ENCODE measurements at regions not wholly inside any gene's neighbourhood (a gene's known extent, or its start where the extent isn't known, plus 50 kb on each side); places are given as distances from the start of the nearest gene placed in this dataset.

DNA sequence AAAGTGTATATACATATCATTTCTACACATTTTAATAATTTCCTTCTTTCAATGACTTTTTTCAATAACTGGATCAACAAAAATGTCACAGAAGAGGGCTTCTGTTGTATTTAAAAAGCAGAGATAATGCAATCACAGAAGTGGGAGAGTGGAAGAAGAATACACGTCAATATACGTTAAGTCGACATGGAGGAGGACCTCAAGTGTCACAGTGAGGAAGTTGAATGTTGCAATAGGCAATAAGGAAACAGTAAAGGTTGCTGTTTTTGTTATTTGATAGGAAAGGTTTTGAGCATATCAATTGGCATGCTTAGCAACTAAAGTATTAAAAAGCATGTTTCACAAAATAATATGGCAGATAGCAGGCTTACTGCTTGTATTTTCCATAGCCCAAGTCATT, 184.0 kb upstream of the NR4A3 start:
- no peak overlapping the region for H2AK5ac ChIP-seq (ENCODE audit: low read depth, low read length)
- no peak overlapping the region for H3K9ac ChIP-seq (replicated peaks in 1 of 4; ENCODE audit: extremely low read depth in 1 of 4, low read depth in 3 of 4, low read length in 3 of 4)
- ChIA-PET POLR2A (ENCODE audit: partially characterized antibody) (no interaction called here), CTCF (ENCODE audit: partially characterized antibody) (no interaction called here)
- no peak overlapping the region for H3K23ac ChIP-seq (ENCODE audit: insufficient read length)
- H4K20me1 ChIP-seq (replicated peaks in 1 of 2; ENCODE audit: control insufficient read depth in 1 of 2, insufficient read depth in 2 of 2, low read length in 2 of 2): no peaks in the 10 kb centered on the region
- no peak overlapping the region for H3K4me3 ChIP-seq (ENCODE audit: extremely low read depth in 1 of 4, insufficient read depth in 2 of 4, low read depth in 3 of 4, low read length in 4 of 4)
- no peaks in the 10 kb centered on the region for H3K27me3 ChIP-seq (replicated peaks in 1 of 4; ENCODE audit: control insufficient read depth in 3 of 4, extremely low read depth in 1 of 4, insufficient read depth in 3 of 4, low read length in 3 of 4)
- H2BK15ac ChIP-seq (ENCODE audit: low read length): no peak overlapping the region
- no peak overlapping the region for H3K27ac ChIP-seq (ENCODE audit: low read depth, low read length)
- H3K18ac ChIP-seq (ENCODE audit: extremely low read depth, low read length): no peak overlapping the region
- H3K56ac ChIP-seq (replicated peaks; ENCODE audit: insufficient read length, low read depth, low read length): no peak overlapping the region
- no peak overlapping the region for H4K91ac ChIP-seq (replicated peaks; ENCODE audit: insufficient read length, low read length)
- no peaks in the 10 kb centered on the region for H3K23me2 ChIP-seq (ENCODE audit: low read depth, low read length)
- WGBS, 2 experiments (ENCODE audit: extremely low coverage in 1 of 2, insufficient coverage in 1 of 2, insufficient read length in 1 of 2, insufficient replicate concordance in 2 of 2, low coverage in 1 of 2, low lambda C conversion rate in 2 of 2, missing lambda C conversion rate in 1 of 2): 89% methylated on average over 3 of the region's 3 CpGs; no CpG with 5 or more reads in 1 of the 2 experiments
- no peak overlapping the region for H2BK20ac ChIP-seq (ENCODE audit: low read length)
- H2AFZ ChIP-seq (ENCODE audit: low read length): no peak overlapping the region
- no peak overlapping the region for H3K4ac ChIP-seq (replicated peaks; ENCODE audit: insufficient read length, low read depth, low read length)
- no peaks in the 10 kb centered on the region for H3K79me2 ChIP-seq (ENCODE audit: control insufficient read depth in 1 of 2, insufficient read depth in 2 of 2, low read length in 2 of 2)
- no peak overlapping the region for H4K5ac ChIP-seq (ENCODE audit: insufficient read length, low read depth, low read length)
- no peak overlapping the region for H2BK12ac ChIP-seq (ENCODE audit: low read depth, low read length)
- no peaks in the 10 kb centered on the region for H3K36me3 ChIP-seq (ENCODE audit: control insufficient read depth in 2 of 4, insufficient read depth in 4 of 4, low read length in 3 of 4)
- no peaks in the 10 kb centered on the region for H3K79me1 ChIP-seq (ENCODE audit: low read depth, low read length)
- H4K8ac ChIP-seq (ENCODE audit: extremely low read depth, insufficient read depth, low read length): no peak overlapping the region
- H3K9me3 ChIP-seq (ENCODE audit: insufficient read depth in 2 of 2, low read depth in 1 of 2, low read length in 1 of 2): no peaks in the 10 kb centered on the region
- H3K14ac ChIP-seq (ENCODE audit: insufficient read length): no peak overlapping the region
- DNase-seq (ENCODE audit: low read depth in 1 of 2, low spot score in 2 of 2) (no peak), FAIRE-seq (no peak)
- H2BK5ac ChIP-seq (ENCODE audit: low read depth, low read length): no peak overlapping the region
- no peaks in the 10 kb centered on the region for H3K4me1 ChIP-seq (replicated peaks in 1 of 4; ENCODE audit: control insufficient read depth in 3 of 4, insufficient read depth in 4 of 4, low read length in 3 of 4)
- H3K4me2 ChIP-seq (ENCODE audit: insufficient read depth in 1 of 2, low read depth in 2 of 2, low read length in 2 of 2): no peak overlapping the region
- no peak overlapping the region for H2BK120ac ChIP-seq (replicated peaks; ENCODE audit: low read depth, low read length)
- no peak for TF ChIP-seq RAD21 (IDR thresholded peaks at IDR 0.05 in 1 of 2, conservative IDR thresholded peaks at IDR 0.05 in 1 of 2; ENCODE audit: low read depth in 2 of 2, low read length in 2 of 2)
- TF ChIP-seq SIX5 (IDR thresholded peaks at IDR 0.05; ENCODE audit: low read depth, low read length): no peak
- no peak for TF ChIP-seq SAP30 (IDR thresholded peaks at IDR 0.05; ENCODE audit: insufficient read depth, insufficient replicate concordance, low read length)
- TF ChIP-seq POLR2AphosphoS5 (IDR thresholded peaks at IDR 0.05; ENCODE audit: low read depth, low read length): no peak
- no peak for TF ChIP-seq TAF1 (IDR thresholded peaks at IDR 0.05; ENCODE audit: low read depth, low read length)
- no peak for TF ChIP-seq CREB1 (IDR thresholded peaks at IDR 0.05)
- no peak for TF ChIP-seq CHD1 (IDR thresholded peaks at IDR 0.05; ENCODE audit: low read depth, low read length)
- TF ChIP-seq, protein P1, sequence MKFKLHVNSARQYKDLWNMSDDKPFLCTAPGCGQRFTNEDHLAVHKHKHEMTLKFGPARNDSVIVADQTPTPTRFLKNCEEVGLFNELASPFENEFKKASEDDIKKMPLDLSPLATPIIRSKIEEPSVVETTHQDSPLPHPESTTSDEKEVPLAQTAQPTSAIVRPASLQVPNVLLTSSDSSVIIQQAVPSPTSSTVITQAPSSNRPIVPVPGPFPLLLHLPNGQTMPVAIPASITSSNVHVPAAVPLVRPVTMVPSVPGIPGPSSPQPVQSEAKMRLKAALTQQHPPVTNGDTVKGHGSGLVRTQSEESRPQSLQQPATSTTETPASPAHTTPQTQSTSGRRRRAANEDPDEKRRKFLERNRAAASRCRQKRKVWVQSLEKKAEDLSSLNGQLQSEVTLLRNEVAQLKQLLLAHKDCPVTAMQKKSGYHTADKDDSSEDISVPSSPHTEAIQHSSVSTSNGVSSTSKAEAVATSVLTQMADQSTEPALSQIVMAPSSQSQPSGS (IDR thresholded peaks at IDR 0.05; ENCODE audit: low read length): no peak
- TF ChIP-seq BCL11A (IDR thresholded peaks at IDR 0.05; ENCODE audit: low read depth in 2 of 2, low read length in 2 of 2): no peak
- TF ChIP-seq MAFK (IDR thresholded peaks at IDR 0.05; ENCODE audit: low read depth, low read length): no peak
- no peak for TF ChIP-seq KDM1A (IDR thresholded peaks at IDR 0.05; ENCODE audit: borderline replicate concordance, low read length)
- TF ChIP-seq ASH2L (IDR thresholded peaks at IDR 0.05; ENCODE audit: low read length): no peak
- no peak for TF ChIP-seq RFX5 (IDR thresholded peaks at IDR 0.05; ENCODE audit: borderline replicate concordance, low read depth, low read length)
- TF ChIP-seq EP300 (IDR thresholded peaks at IDR 0.05; ENCODE audit: borderline replicate concordance in 1 of 2, low read depth in 2 of 2, low read length in 2 of 2): no peak
